H1 (cell line): ENCODE measurements at regions not wholly inside any gene's neighbourhood (a gene's known extent, or its start where the extent isn't known, plus 50 kb on each side); places are given as distances from the start of the nearest gene placed in this dataset.

ENCODE experiments used
- CTCF ChIA-PET: fragments of 300-600 bp; sonication (Branson Sonifier 250); formaldehyde crosslinking; loops from one replicate; lab custom pipeline; 2021; ENCODE audit not compliant: partially characterized antibody; lab: Charles Lee
- POLR2A ChIA-PET: fragments of 300-600 bp; sonication (Branson Sonifier 250); formaldehyde crosslinking; loops from one replicate; lab custom pipeline; 2021; ENCODE audit warnings: inconsistent platforms; ENCODE audit not compliant: partially characterized antibody; lab: Charles Lee
- DNase-seq, 2 experiments: peaks; one replicate each; pipeline versions ENCODE4 v3.0.0 to v3.0.0-alpha.2; 2010 to 2022; ENCODE audit warnings: low spot score in 2 of 2, low read depth in 1 of 2, mixed read lengths in 1 of 2
- FAIRE-seq: peaks from 2 replicates; lab custom pipeline; 2011; peaks lifted over from hg19 to GRCh38; lab: Jason Lieb, UNC
- H2AFZ ChIP-seq: 2 replicates; pipeline ENCODE4 v1.8.1; 2012; ENCODE audit warnings: low read length, inconsistent platforms
- H2AK5ac ChIP-seq: 2 replicates; pipeline ENCODE4 v1.6.1; 2013; ENCODE audit warnings: low read depth, low read length
- H2BK120ac ChIP-seq: replicated peaks from 2 replicates; pipeline ENCODE3; 2013; ENCODE audit warnings: low read depth, low read length, inconsistent platforms
- H2BK12ac ChIP-seq: 2 replicates; pipeline ENCODE4 v1.6.1; 2013; ENCODE audit warnings: low read depth, low read length
- H2BK15ac ChIP-seq: 2 replicates; pipeline ENCODE4 v1.6.1; 2013; ENCODE audit warnings: low read length
- H2BK20ac ChIP-seq: 2 replicates; pipeline ENCODE4 v1.6.1; 2013; ENCODE audit warnings: low read length
- H2BK5ac ChIP-seq: 2 replicates; pipeline ENCODE4 v1.6.1; 2013; ENCODE audit warnings: low read depth, low read length
- H3K14ac ChIP-seq: 2 replicates; pipeline ENCODE4 v1.6.1; 2013; ENCODE audit warnings: inconsistent platforms; ENCODE audit not compliant: insufficient read length
- H3K18ac ChIP-seq: 2 replicates; pipeline ENCODE4 v1.6.1; 2013; ENCODE audit warnings: low read length; ENCODE audit errors: extremely low read depth
- H3K23ac ChIP-seq: 2 replicates; pipeline ENCODE4 v1.6.1; 2013; ENCODE audit warnings: inconsistent platforms; ENCODE audit not compliant: insufficient read length
- H3K23me2 ChIP-seq: 2 replicates; pipeline ENCODE4 v1.6.1; 2013; ENCODE audit warnings: low read depth, low read length
- H3K27ac ChIP-seq: 2 replicates; pipeline ENCODE4 v1.6.1; 2011; ENCODE audit warnings: low read depth, low read length, inconsistent platforms
- H3K27me3 ChIP-seq, 4 experiments: replicated peaks in 1 of 4; 1 replicate in 1 of 4; 2 replicates in 3 of 4; pipeline versions ENCODE4 v1.6.1 to v1.8.1; 2011 to 2013; ENCODE audit warnings: low read length in 3 of 4, mild to moderate bottlenecking in 3 of 4, inconsistent platforms in 2 of 4, mixed read lengths in 2 of 4, moderate library complexity in 1 of 4; ENCODE audit not compliant: control insufficient read depth in 3 of 4, insufficient read depth in 3 of 4; ENCODE audit errors: extremely low read depth in 1 of 4
- H3K36me3 ChIP-seq, 4 experiments: 2 replicates each; pipeline versions ENCODE4 v1.6.1 to v1.8.1; 2011 to 2013; ENCODE audit warnings: mild to moderate bottlenecking in 4 of 4, low read length in 3 of 4, moderate library complexity in 2 of 4, control low read depth in 1 of 4, inconsistent platforms in 1 of 4; ENCODE audit not compliant: insufficient read depth in 4 of 4, control insufficient read depth in 2 of 4
- H3K4ac ChIP-seq: replicated peaks from 2 replicates; pipeline ENCODE3; 2013; ENCODE audit warnings: low read length, low read depth, mixed read lengths, inconsistent platforms; ENCODE audit not compliant: insufficient read length
- H3K4me1 ChIP-seq, 4 experiments: replicated peaks in 1 of 4; 1 replicate in 1 of 4; 2 replicates in 3 of 4; pipeline versions ENCODE4 v1.6.1 to v1.8.1; 2011 to 2013; ENCODE audit warnings: low read length in 3 of 4, inconsistent platforms in 2 of 4, mixed read lengths in 1 of 4; ENCODE audit not compliant: insufficient read depth in 4 of 4, control insufficient read depth in 3 of 4
- H3K4me2 ChIP-seq, 2 experiments: 2 replicates each; pipeline versions ENCODE4 v1.6.1 to v1.8.1; 2011 to 2013; ENCODE audit warnings: low read depth in 2 of 2, low read length in 2 of 2, control low read depth in 1 of 2, inconsistent platforms in 1 of 2, mild to moderate bottlenecking in 1 of 2; ENCODE audit not compliant: insufficient read depth in 1 of 2
- H3K4me3 ChIP-seq, 4 experiments: fragments of 200-600, 300-600 bp in 1 of 4; sonication (generic), shearing (Covaris generic), sonication (Bioruptor Twin) in 1 of 4; 2 replicates each; pipeline versions ENCODE4 v1.5.1 to v1.8.1; 2011 to 2016; ENCODE audit warnings: low read length in 4 of 4, low read depth in 3 of 4, control low read depth in 2 of 4, inconsistent platforms in 2 of 4, mild to moderate bottlenecking in 2 of 4, mixed read lengths in 1 of 4, moderate library complexity in 1 of 4; ENCODE audit not compliant: insufficient read depth in 2 of 4; ENCODE audit errors: extremely low read depth in 1 of 4
- H3K56ac ChIP-seq: replicated peaks from 2 replicates; pipeline ENCODE3; 2013; ENCODE audit warnings: low read depth, mild to moderate bottlenecking, mixed read lengths, low read length, inconsistent platforms; ENCODE audit not compliant: insufficient read length
- H3K79me1 ChIP-seq: 2 replicates; pipeline ENCODE4 v1.6.1; 2013; ENCODE audit warnings: low read depth, low read length, control low read depth
- H3K79me2 ChIP-seq, 2 experiments: 2 replicates each; pipeline versions ENCODE4 v1.6.1 to v1.8.1; 2012 to 2013; ENCODE audit warnings: low read length in 2 of 2, mild to moderate bottlenecking in 2 of 2, inconsistent platforms in 1 of 2; ENCODE audit not compliant: insufficient read depth in 2 of 2, control insufficient read depth in 1 of 2
- H3K9ac ChIP-seq, 4 experiments: replicated peaks in 1 of 4; 1 replicate in 1 of 4; 2 replicates in 3 of 4; pipeline versions ENCODE4 v1.6.1 to v1.8.1; 2011 to 2013; ENCODE audit warnings: low read depth in 3 of 4, low read length in 3 of 4, control low read depth in 2 of 4, mild to moderate bottlenecking in 2 of 4, moderate library complexity in 2 of 4, inconsistent platforms in 1 of 4; ENCODE audit errors: extremely low read depth in 1 of 4
- H3K9me3 ChIP-seq, 2 experiments: 2 replicates each; pipeline versions ENCODE4 v1.6.1 to v1.8.1; 2012 to 2013; ENCODE audit warnings: mild to moderate bottlenecking in 2 of 2, moderate library complexity in 2 of 2, control low read depth in 1 of 2, inconsistent platforms in 1 of 2, low read depth in 1 of 2, low read length in 1 of 2, mixed read lengths in 1 of 2; ENCODE audit not compliant: insufficient read depth in 2 of 2
- H4K20me1 ChIP-seq, 2 experiments: replicated peaks in 1 of 2; 2 replicates each; pipeline versions ENCODE3 to v1.8.1; 2011 to 2013; ENCODE audit warnings: inconsistent platforms in 2 of 2, low read length in 2 of 2, mild to moderate bottlenecking in 1 of 2; ENCODE audit not compliant: insufficient read depth in 2 of 2, control insufficient read depth in 1 of 2
- H4K5ac ChIP-seq: 2 replicates; pipeline ENCODE4 v1.6.1; 2013; ENCODE audit warnings: low read length, low read depth, mixed read lengths, inconsistent platforms; ENCODE audit not compliant: insufficient read length
- H4K8ac ChIP-seq: 2 replicates; pipeline ENCODE4 v1.8.0; 2013; ENCODE audit warnings: mild to moderate bottlenecking, moderate library complexity, low read length, inconsistent platforms; ENCODE audit not compliant: insufficient read depth; ENCODE audit errors: extremely low read depth
- H4K91ac ChIP-seq: replicated peaks from 2 replicates; pipeline ENCODE3; 2013; ENCODE audit warnings: low read length, mixed read lengths, inconsistent platforms; ENCODE audit not compliant: insufficient read length
- GTF2F1 ChIP-seq: IDR thresholded peaks from 2 replicates; pipeline ENCODE4 v1.6.1; 2012; ENCODE audit warnings: low read depth, low read length, improper control_type of control experiment, borderline replicate concordance
- MAX ChIP-seq: IDR thresholded peaks from 2 replicates; pipeline ENCODE4 v1.6.1; 2012; ENCODE audit warnings: inconsistent platforms
- WGBS, 2 experiments: shearing (Covaris generic) in 1 of 2; methylation state at CpG; one replicate each; pipeline versions ENCODE4 v1.1.6 to v1.1.7; 2013 to 2015; ENCODE audit warnings: low lambda C conversion rate in 2 of 2, mixed read lengths in 2 of 2, inconsistent platforms in 1 of 2, low coverage in 1 of 2, missing lambda C conversion rate in 1 of 2; ENCODE audit not compliant: insufficient replicate concordance in 2 of 2, insufficient coverage in 1 of 2, insufficient read length in 1 of 2; ENCODE audit errors: extremely low coverage in 1 of 2, missing lambda C conversion rate in 1 of 2; 5-methylcytosine and 5-hydroxymethylcytosine counted together

GRCh38 chr5:53160895-53161294 is 51.3 kb upstream of the MOCS2 start:
- TF ChIP-seq GTF2F1 (no peak), MAX (no peak)
- H3K23ac ChIP-seq = no peak overlapping the region
- no peak overlapping the region for H2AFZ ChIP-seq
- H3K27me3 ChIP-seq = no peaks in the 10 kb centered on the region
- no peaks in the 10 kb centered on the region for H3K23me2 ChIP-seq
- no peak overlapping the region for H2BK120ac ChIP-seq
- no peak overlapping the region for H3K56ac ChIP-seq
- H3K4me2 ChIP-seq = no peak overlapping the region
- H3K4me3 ChIP-seq = no peak overlapping the region
- WGBS, 2 experiments = 83% methylated on average over 4 of the region's 4 CpGs; no CpG with 5 or more reads in 1 of the 2 experiments
- CTCF ChIA-PET = no interaction called here
- no peak overlapping the region for H4K91ac ChIP-seq
- no peak overlapping the region for H2AK5ac ChIP-seq
- no peaks in the 10 kb centered on the region for H3K79me1 ChIP-seq
- no peak overlapping the region for H3K4ac ChIP-seq
- no peaks in the 10 kb centered on the region for H3K79me2 ChIP-seq
- no peak for DNase-seq
- H3K9me3 ChIP-seq = no peaks in the 10 kb centered on the region
- H3K18ac ChIP-seq = no peak overlapping the region
- H2BK15ac ChIP-seq = no peak overlapping the region
- H3K27ac ChIP-seq = no peak overlapping the region
- H2BK5ac ChIP-seq = no peak overlapping the region
- H3K9ac ChIP-seq = no peak overlapping the region
- H4K20me1 ChIP-seq = no peaks in the 10 kb centered on the region
- FAIRE-seq = no peak
- H4K8ac ChIP-seq = no peak overlapping the region
- H3K14ac ChIP-seq = no peak overlapping the region
- H2BK12ac ChIP-seq = no peak overlapping the region
- POLR2A ChIA-PET = no interaction called here
- H4K5ac ChIP-seq = no peak overlapping the region
- H2BK20ac ChIP-seq = no peak overlapping the region
- H3K4me1 ChIP-seq = no peaks in the 10 kb centered on the region
- H3K36me3 ChIP-seq = no peaks in the 10 kb centered on the region
